Stimulated activated CD8-positive, alpha-beta memory T cell treated with anti-CD3 and anti-CD28 coated beads, Interleukin-15, amount 100 ng/mL, for 1 hour (primary cell): ENCODE measurements at regions not wholly inside any gene's neighbourhood (a gene's known extent, or its start where the extent isn't known, plus 50 kb on each side); places are given as distances from the start of the nearest gene placed in this dataset.
"Not testable (repeated sequence)": the region's sequence is repeated elsewhere in the genome, so short reads cannot be mapped to it uniquely, and the experiment has no call there.

Experiments used
- DNase-seq: peaks from one replicate; pipeline ENCODE4 v3.0.0-alpha.2; 2020; ENCODE audit warnings: low read depth

DNA sequence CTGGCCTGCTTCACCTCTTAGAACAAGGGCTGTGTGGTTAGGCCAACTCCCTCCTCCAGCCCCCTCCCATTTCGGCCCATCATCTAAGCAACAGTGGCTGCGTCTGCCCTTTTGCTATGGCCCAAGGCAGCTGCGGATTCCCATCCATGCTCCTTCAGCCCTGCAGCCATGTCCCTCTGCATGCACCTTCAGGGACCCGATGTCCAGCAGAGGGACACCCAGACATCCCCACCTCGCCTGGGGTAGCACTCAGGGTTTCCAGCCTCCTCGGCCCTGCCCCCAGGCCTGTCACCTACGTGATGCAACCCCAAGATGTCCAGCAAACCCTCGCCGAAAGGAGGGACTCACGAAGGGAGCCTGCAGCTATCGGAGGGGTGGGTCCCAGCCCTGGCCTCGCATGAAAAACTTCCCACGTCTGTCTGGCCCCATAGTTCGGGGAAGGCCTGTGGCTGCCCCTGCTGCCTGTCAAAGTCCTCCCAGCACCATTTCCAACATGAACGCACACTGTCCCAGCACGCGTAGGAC is 194.4 kb downstream of the CTTN start:
- no peak for DNase-seq

DNA sequence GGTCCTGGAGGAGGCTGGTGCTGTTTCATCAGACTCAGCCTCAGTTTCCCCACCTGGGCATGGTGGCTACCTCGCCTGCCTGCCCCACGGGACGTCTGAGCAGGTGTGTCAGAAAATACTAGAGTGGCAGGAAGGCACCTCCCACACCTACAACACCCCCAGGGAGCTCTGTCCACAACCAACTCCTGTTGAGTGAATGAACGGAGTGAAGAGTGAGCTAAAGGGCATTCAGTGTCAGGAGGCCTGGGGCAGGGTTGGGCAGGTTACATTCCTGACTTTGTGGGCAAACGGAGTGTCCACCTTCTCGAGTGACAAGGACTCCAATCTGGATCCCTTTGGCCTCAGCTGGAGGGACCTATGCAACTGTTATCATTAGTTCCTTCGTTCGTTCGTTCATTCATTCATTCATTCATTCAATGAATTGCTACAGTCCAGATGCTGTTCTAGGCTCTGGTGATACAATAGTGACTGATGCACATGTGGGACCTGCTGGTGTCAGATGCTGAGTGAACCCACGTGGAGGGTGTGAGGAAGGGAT is 195.2 kb downstream of the CTTN start:
- DNase-seq: no peak

DNA sequence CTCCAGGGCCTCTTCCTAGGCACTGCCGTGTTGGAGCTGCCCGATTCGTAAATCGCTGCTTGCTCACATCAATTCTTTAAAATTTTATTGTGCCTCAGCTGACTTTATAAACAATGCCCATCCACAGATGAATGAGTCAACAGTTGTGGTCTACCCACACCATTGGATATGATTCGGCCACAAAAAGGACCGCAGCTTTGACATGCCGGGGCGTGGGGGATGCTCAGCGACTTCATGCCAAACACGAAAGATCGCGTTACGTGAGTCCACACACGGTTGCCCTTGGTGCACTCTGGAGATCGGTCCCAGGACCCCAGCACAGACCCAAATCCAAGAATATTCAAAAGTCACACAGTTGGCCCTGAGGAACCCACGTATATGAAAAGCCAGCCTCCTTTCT is 195.7 kb downstream of the CTTN start:
- no peak for DNase-seq

DNA sequence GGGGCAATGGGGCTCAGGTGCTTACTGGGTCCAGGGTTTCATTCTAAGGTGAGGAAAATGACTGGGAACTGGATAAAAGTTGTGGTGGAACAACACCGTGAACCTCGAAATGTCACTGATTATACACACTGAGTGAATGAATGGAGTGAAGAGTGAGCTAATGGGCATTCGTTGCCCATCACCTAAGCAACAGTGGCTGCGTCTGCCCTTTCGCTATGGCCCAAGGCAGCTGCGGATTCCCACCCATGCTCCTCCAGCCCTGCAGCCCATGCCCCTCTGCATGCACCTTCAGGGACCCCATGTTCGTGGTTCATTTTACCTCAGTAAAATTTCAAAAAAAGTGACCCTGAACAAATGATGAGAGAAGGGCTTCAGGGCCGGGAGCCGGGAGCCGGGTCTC is 196.3 kb downstream of the CTTN start:
- DNase-seq: no peak

DNA sequence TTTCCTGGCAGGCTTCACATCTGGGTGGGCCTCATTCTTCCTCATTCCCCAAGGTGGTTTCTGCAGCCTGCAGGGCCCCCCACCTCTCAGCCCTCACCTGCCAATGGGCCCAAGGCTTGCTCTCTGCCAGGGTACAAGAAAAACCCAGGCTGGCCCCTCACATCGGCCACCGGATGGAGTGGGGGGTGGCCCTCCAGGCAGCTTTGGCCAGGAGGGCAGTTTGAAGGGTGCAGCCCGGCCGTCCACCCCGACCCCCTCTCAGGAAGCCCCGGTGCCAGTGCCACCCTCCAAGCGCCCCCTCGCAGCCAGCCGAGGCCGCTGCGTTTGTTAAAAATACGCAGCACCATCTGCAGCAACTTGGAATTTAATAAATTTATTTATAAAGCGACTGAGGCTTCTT is 196.7 kb downstream of the CTTN start:
- DNase-seq: no peak

DNA sequence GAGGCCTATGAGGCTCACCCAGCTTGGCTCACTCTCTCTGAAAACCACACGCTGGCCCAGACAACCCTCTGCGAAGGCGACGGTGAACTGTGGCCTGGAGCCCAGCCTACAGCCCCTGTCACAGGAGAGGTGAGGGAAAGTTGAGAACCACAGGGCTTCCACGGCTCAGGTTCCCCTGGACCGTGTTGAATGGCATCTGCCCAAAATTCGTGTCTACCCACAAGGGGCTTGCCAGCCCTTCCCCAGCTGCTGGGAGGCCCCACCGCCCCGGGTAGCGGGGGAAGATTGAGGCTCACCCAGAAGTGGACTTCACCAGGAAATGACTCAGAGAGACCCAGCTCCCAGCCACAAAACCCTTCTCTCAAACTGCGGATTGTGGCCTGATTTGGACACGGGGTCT is 197.1 kb downstream of the CTTN start:
- DNase-seq: no peak

DNA sequence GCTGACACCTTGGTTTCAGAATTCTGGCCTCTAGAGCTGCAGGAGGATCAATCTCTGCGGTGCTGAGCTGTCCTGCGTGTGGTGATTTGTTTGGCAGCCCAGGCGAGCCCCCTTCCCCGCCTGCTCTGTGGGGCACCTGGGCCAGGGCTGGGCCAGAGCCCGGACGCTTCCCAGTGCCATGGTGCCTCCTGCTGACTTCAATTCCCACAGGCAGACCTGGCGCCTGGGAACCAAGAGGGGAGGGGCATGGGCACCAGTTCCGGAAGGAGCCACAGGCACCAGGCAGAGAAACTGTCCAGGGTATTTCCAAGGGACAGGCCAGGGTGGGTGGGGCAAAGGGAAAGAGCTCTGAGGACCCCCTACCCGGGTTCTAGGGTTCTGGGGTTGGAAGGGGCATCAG is 197.8 kb downstream of the CTTN start:
- no peak for DNase-seq

DNA sequence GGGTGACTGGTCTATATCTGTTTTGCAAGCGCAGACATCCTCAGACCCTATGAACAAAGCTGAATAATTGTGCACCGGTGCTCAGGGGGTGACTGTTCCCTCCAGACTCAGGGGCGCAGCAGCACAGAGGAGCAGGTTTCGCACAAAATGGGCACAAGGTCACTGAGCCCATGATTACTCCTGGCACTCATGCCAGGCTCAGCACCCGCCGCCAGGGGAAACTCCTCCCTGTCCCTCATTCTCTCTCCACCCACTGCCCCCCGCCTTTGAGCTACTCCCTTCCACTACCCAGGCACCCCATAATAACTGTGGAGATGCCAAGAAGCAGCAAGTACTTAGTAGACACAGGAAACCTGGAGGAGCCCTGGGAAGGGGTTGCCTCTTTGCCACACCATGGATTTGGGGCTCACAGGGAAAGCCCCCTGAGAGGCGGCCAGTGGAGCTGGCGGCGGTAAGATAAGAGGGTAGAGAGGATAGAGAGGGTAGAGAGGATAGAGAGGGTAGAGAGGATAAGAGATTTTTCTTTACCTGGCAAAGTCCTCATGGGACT is 198.8 kb downstream of the CTTN start:
- DNase-seq: no peak

DNA sequence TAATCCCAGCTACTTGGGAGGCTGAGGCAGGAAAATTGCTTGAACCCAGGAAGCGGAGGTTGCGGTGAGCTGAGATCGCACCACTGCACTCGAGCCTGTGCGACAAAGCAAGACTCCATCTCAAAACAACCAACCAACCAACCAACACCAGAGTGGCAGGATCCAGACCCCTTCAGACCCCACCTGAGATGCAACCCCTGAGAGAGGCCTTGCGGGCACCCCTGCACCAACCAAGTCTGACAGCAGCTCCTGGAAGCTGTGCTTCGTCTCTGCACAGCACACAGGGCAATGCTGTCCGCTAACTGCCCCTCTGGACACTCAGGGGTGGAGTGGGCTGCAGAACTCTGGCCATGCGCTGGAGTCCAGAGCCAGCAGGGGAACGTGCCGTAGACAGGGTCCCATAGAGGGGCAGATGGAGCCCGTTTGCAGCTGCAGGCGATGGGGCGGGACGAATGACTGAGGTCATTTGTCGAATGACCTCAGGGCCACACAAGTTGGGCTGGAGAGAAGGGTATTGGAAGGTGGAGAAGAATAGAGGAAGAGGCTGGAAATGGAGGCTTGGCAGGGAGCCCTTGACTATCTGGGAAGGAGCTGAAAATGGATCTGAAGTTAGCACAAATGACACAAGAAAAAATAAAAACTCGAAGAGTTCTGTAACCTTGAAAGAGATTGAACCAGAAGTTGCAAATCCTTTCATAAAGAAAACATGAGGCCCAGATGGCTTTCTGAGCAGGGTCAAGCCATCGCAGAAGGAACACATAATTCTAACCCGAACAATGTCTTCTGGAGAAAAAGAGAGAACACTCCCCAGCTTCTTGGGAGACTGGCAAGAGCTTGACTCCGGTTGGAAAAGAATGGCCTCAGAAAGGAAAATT is 199.7 kb downstream of the CTTN start:
- DNase-seq: no peak

DNA sequence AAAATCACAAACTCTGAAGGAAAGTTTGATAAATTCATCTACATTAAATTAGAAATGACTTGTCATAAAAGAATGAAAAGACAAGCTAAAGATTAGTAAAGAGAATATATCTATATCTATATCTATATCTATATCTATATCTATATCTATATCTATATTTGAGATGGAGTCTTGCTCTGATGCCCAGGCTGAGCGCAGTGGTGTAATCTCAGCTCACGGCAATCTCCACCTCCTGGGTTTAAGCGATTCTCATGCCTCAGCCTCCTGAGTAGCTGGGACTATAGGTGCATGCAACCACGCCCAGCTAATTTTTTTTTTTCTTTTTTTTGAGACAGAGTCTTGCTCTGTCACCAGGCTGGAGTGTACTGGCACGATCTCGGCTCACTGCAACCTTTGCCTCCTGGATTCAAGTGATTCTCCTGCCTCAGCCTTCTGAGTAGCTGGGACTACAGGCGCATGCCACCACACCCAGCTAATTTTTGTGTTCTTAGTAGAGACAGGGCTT is 202.6 kb downstream of the CTTN start:
- not testable (repeated sequence) for DNase-seq

DNA sequence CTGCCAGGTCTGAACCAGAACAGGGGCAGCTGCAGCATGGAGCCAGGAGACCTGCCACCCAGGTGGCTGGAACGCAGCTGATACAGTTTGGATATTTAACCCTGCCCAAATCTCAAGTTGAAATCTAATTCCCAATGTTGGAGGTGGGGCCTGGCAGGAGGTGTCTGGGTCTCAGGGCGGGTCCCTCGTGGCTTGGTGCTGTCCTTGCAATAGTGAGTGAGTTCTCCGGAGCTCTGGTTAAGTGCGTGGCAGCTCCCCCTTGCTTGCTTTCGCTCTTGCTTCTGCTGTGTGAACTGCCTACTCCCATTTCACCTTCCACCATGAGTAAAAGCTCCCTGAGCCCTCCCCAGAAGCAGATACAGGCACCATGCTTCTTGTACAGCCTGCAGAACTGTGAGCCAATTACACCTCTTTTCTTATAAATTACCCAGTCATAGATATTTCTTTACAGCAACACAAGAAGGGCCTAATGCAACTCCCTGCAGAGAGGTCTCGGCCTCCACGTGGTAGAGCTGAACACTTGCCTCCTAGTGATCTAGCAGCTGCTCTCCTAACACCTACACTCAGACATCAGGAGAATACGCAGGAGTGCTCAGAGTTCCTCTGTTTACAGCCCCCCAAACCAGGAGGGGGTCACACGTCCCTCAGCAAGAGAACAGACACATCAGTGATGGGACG is 203.7 kb downstream of the CTTN start:
- DNase-seq: no peak

DNA sequence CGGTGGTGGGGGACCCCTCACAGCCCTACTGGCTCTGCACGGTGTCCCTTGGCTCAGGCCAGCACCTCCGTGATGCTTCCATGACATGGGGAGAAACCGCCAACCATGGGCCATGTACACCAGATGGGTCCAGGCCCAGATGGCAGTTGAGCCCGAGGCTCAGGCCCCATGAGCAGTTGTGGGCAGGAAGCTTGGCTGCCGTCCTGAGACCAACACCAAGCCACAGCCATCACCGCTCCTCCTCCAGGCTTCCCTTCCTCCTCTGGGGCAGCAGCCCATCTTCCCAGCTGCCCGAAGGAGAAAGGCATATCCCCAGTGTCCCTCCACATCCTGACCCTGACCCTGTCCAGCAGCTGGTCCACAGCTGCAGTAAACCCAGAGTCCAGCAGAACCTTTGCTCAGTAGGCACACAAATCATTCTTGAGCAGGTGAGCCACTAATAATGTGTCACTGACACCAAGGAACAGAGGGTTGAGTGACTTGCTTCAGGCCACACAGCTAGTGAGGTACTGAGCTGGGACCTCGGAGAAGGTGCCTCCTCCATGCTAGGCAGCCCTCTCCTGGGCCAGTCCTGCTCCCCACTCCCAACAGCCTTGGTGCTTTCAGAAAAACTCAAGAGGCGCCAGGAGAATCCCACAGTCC is 204.9 kb downstream of the CTTN start:
- no peak for DNase-seq

DNA sequence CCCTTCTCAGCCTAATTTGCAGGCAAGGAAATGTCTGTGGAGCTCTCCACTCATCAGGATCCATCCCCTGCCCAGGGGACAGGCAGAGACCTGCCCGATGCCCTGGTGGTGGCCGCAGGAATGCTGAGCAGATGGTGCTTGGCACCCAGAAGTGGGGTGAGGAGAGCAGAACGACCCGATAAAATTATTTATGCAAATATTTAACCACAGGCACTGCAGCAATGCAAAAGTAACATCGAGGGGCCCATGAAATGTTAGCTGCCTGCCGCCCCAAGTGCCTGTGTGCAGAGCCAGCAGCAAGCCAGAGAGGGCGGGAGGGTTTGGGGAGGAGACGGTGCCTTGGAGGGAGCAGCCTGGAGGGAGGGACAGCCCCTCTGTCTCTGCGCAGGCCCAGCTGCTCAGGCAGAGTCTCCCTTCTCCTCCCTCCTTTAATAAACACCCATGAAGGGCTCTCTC is 205.5 kb downstream of the CTTN start:
- no peak for DNase-seq

DNA sequence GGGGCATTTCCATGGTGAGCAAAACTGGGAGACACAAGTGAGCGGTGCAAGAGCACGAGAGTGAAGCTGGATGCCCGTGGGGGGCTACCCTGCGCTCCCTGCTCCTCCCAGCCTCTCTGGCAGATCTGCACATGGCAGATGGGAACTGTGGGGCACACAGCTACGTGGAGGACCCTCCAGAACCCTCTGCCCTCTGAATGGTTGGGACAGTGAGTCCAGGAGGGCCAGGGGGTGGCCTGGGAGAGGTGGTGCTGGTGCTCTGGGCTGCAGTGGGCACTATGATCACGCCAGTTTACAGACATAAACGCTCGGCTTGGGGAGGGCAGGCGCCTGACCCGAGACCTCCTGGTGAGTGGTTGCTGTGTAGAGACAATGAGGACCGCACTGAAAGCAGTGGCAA is 205.9 kb downstream of the CTTN start:
- DNase-seq: no peak

DNA sequence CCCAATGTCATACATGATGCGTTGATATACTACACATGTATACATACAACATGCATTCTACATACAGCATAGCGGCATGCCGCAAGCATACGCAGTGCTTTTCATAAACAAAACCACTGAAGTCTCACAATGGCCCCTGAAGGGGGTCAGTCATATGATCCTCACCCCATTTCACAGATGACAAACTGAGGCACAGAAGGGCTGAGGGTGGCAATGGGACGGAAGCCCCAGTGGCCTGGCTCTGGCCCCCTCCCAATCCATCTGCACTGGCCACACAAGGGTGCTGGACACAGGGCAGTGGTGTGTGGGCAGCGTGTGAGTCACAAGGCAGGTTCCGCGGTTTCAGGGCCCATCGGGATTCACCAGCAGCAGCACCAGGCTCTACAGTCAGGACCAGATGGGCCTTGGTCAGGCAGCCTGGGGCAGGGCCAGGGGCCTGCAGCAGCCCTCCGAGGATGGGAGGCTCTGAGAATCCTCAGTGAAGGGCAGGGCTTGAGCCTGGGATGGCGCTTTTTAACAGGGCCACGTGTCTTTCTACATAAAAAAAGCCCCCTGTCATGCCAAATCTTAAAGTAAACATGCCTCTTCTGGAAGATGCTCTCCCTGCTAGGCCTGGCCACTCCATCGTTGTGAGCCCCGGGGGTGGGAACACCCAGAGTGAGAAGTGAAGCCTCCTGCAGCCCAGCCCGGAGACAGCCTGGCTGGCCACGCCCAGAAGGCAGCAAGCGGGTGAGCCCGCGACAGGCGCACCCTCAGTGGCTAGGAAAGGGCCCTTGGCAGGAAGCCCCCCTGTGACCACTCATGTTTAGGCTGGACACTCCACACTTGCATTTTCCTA is 206.5 kb downstream of the CTTN start:
- no peak for DNase-seq

DNA sequence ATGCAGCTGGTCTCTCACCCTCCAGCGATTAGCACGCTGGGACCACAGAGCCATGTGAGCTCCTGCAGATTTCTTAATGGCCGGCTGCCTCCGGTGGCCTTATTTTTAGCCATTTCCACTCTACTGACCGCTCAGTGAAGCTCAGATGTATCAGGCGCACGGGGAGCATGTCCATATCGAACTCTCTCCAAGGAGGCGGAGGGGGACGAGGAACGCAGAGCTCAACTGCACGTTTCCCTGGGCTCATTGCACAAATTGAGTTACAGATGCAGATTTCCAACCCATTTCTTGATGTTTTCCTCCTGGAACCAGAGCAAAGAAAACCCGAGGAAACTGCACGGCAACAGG is 207.1 kb downstream of the CTTN start:
- DNase-seq: no peak

DNA sequence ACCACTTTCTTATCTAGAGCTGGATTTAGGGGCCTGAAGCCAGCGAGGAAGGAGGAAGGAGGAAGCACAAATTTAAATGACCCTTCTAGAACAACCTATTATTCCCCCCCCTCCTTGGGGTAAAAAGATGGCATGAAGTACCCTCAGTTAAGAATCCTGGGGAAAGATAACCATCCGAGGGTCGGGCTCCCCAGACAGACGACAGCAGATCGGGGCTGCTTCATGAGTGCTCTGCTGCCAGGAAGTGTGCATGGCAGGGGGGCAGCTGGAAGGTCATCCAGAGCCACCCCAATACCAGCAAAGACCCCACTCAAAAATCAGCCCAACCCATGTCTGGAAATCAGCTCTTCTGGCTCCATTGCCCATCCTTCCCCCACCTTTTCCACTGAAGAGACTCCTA is 207.5 kb downstream of the CTTN start:
- no peak for DNase-seq

DNA sequence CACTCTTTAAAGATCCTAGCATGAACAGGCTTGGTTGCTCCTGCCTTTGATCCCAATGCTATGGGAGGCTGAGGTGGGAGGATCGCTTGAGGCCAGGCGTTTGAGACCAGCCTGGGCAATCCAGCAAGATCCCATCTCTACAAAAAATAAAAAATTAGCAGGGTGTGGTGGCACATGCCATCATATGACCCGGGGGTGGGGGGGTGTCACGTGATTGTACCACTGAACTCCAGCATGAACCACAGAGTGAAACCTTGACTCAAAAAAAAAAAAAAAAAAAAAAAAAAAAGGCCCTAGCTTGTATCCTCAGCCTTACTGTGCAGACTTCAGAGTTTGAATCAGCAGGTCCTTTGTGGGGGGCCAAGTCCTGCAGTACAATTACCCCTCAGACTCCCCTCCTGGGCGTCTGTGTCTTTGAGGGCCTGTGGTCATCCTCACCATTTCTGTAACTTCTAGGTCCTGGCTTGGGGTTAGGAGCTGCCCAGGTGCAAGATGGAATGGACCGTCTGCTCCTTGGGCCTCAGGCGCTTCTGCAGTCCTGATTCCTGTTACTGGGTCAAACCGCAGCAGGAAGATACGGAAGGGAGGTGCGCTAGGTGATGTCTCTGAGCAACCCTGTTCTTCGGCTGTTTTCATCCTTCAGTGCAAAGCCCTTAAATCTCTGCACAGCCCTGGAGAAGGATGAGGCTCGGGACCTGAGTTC is 208.1 kb downstream of the CTTN start:
- DNase-seq: no peak

DNA sequence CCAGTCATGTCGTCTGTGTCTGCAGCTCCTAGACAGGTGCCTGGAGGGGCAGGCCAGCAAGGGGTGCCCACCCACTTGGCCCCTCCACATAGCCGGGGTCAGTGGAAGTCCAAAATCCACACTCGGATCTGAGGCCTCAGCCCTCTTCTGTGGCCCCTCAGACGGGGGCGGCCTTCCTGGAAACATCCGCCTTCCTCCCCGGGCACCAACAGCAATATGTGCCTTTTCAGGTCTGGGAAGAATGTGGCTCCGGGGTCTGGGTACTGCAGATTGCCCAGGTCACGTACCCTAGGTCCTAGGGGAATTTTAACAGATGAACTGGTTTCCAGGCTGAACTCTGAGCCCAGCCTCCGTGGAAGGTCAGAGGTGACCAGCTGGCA is 208.6 kb downstream of the CTTN start:
- DNase-seq: no peak

DNA sequence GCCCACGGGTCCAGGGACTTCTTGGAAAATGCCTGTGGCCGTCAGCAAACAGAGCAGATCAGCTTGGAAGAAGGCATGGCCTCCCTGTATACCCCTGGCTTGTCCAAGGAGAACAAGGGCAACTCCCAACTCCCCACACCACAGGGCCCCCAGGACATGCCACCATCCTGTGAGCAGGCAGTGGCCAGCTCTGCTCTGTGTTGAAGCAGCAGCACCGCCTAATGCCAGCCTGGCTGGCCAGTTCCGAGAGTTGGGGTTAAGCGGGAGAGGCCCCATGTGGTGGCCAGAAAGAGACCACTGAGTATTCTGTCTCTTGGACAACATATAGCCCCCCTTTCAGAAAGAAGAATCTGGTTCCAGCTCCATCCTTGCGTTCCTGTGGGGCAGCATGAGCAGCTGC is 209.2 kb downstream of the CTTN start:
- no peak for DNase-seq
